LHCN-M2 (cell line): ENCODE measurements at regions not wholly inside any gene's neighbourhood (a gene's known extent, or its start where the extent isn't known, plus 50 kb on each side); places are given as distances from the start of the nearest gene placed in this dataset.

Experiments
- DNase-seq: peaks from one replicate; pipeline ENCODE4 v3.0.0-alpha.2; 2012; ENCODE audit warnings: low read depth

GRCh38 chr7:138254444-138254843, 178.2 kb downstream of the AKR1D1 start:
- DNase-seq, result no peak

GRCh38 chr7:138257459-138258196, 181.4 kb downstream of the AKR1D1 start:
- DNase-seq, result no peak

- no peak for DNase-seq
These were observed 181.9 kb downstream of the AKR1D1 start for GRCh38 chr7:138258197-138258559.

GRCh38 chr7:138259675-138260074, 183.4 kb downstream of the AKR1D1 start:
- DNase-seq, result no peak

GRCh38 chr7:138267934-138268333, 191.7 kb downstream of the AKR1D1 start:
- no peak for DNase-seq

GRCh38 chr7:138276891-138277290, 183.2 kb upstream of the TRIM24 start:
- no peak for DNase-seq

- DNase-seq, result peak; percentile 20
These were observed 181.5 kb upstream of the TRIM24 start for GRCh38 chr7:138278601-138279000.

GRCh38 chr7:138282997-138283396, 177.1 kb upstream of the TRIM24 start:
- DNase-seq, result no peak

- DNase-seq, result no peak
These were observed 174.9 kb upstream of the TRIM24 start for GRCh38 chr7:138285129-138285528.

GRCh38 chr7:138286846-138287245, 173.2 kb upstream of the TRIM24 start:
- DNase-seq, result no peak

GRCh38 chr7:138287549-138287948, 172.5 kb upstream of the TRIM24 start:
- no peak for DNase-seq

- DNase-seq, result no peak
These were observed 171.0 kb upstream of the TRIM24 start for GRCh38 chr7:138289082-138289481.

- no peak for DNase-seq
These were observed 170.2 kb upstream of the TRIM24 start for GRCh38 chr7:138289864-138290263.

- no peak for DNase-seq
These were observed 167.1 kb upstream of the TRIM24 start for GRCh38 chr7:138292951-138293350.

GRCh38 chr7:138295049-138295637, 164.9 kb upstream of the TRIM24 start:
- no peak for DNase-seq

GRCh38 chr7:138297526-138297925, 162.5 kb upstream of the TRIM24 start:
- DNase-seq, result no peak

- no peak for DNase-seq
These were observed 161.0 kb upstream of the TRIM24 start for GRCh38 chr7:138299066-138299465.

GRCh38 chr7:138303230-138304070, 156.6 kb upstream of the TRIM24 start:
- DNase-seq, result no peak

- no peak for DNase-seq
These were observed 156.1 kb upstream of the TRIM24 start for GRCh38 chr7:138304071-138304320.

- DNase-seq, result no peak
These were observed 152.4 kb upstream of the TRIM24 start for GRCh38 chr7:138307633-138308032.

GRCh38 chr7:138308136-138308535, 151.9 kb upstream of the TRIM24 start:
- no peak for DNase-seq

- no peak for DNase-seq
These were observed 150.9 kb upstream of the TRIM24 start for GRCh38 chr7:138309186-138309585.

- DNase-seq, result no peak
These were observed 146.3 kb upstream of the TRIM24 start for GRCh38 chr7:138313829-138314178.
